ENCODE measurements at regions not wholly inside any gene's neighbourhood (a gene's known extent, or its start where the extent isn't known, plus 50 kb on each side); places are given as distances from the start of the nearest gene placed in this dataset.

GRCh38 chr12:111160350-111161241 lies 208.3 kb downstream of the PHETA1 start:
- peaks cover 19% of the 10 kb centered on the region for H3K27me3 Mint-ChIP-seq (ENCODE audit: insufficient read depth)
- H3K4me3 Mint-ChIP-seq, result no peak overlapping the region
- no peak for TF ChIP-seq CTCF (IDR thresholded peaks at IDR 0.05)
- no peaks in the 10 kb centered on the region for H3K9me3 Mint-ChIP-seq
- H3K4me1 Mint-ChIP-seq (ENCODE audit: low read depth), result no peaks in the 10 kb centered on the region
- no peaks in the 10 kb centered on the region for H3K36me3 Mint-ChIP-seq (ENCODE audit: low read depth)
- H3K27ac Mint-ChIP-seq, result no peak overlapping the region
- no peak for DNase-seq

- Mint-ChIP-seq H3K27me3 (ENCODE audit: insufficient read depth) (peaks cover 26% of the 10 kb centered on the region), H3K4me1 (ENCODE audit: low read depth) (no peaks in the 10 kb centered on the region), H3K36me3 (ENCODE audit: low read depth) (no peaks in the 10 kb centered on the region), H3K27ac (no peak overlapping the region), H3K9me3 (no peaks in the 10 kb centered on the region), H3K4me3 (no peak overlapping the region)
- no peak for TF ChIP-seq CTCF (IDR thresholded peaks at IDR 0.05)
- DNase-seq, result no peak
Observed at GRCh38 chr12:111158992-111159391, 209.9 kb downstream of the PHETA1 start.

GRCh38 chr12:111157486-111157885 lies 211.4 kb downstream of the PHETA1 start:
- no peak overlapping the region for H3K27ac Mint-ChIP-seq
- no peak overlapping the region for H3K4me3 Mint-ChIP-seq
- H3K9me3 Mint-ChIP-seq, result no peaks in the 10 kb centered on the region
- no peaks in the 10 kb centered on the region for H3K4me1 Mint-ChIP-seq (ENCODE audit: low read depth)
- peaks cover 32% of the 10 kb centered on the region for H3K27me3 Mint-ChIP-seq (ENCODE audit: insufficient read depth)
- TF ChIP-seq CTCF (IDR thresholded peaks at IDR 0.05), result no peak
- DNase-seq, result no peak
- no peaks in the 10 kb centered on the region for H3K36me3 Mint-ChIP-seq (ENCODE audit: low read depth)

GRCh38 chr12:111156304-111156703 lies 212.6 kb downstream of the PHETA1 start:
- H3K4me1 Mint-ChIP-seq (ENCODE audit: low read depth), result no peaks in the 10 kb centered on the region
- no peak for DNase-seq
- H3K4me3 Mint-ChIP-seq, result no peak overlapping the region
- H3K36me3 Mint-ChIP-seq (ENCODE audit: low read depth), result no peaks in the 10 kb centered on the region
- TF ChIP-seq CTCF (IDR thresholded peaks at IDR 0.05), result no peak
- no peak overlapping the region for H3K27ac Mint-ChIP-seq
- H3K27me3 Mint-ChIP-seq (ENCODE audit: insufficient read depth), result peaks cover 40% of the 10 kb centered on the region
- no peaks in the 10 kb centered on the region for H3K9me3 Mint-ChIP-seq

- no peak overlapping the region for H3K27ac Mint-ChIP-seq
- no peak for DNase-seq
- no peak for TF ChIP-seq CTCF (IDR thresholded peaks at IDR 0.05)
- no peaks in the 10 kb centered on the region for H3K4me1 Mint-ChIP-seq (ENCODE audit: low read depth)
- H3K27me3 Mint-ChIP-seq (ENCODE audit: insufficient read depth), result peaks cover 43% of the 10 kb centered on the region
- no peaks in the 10 kb centered on the region for H3K9me3 Mint-ChIP-seq
- H3K4me3 Mint-ChIP-seq, result no peak overlapping the region
- H3K36me3 Mint-ChIP-seq (ENCODE audit: low read depth), result no peaks in the 10 kb centered on the region
Observed at GRCh38 chr12:111155521-111155920, 213.4 kb downstream of the PHETA1 start.
